ENCODE measurements at regions not wholly inside any gene's neighbourhood (a gene's known extent, or its start where the extent isn't known, plus 50 kb on each side); places are given as distances from the start of the nearest gene placed in this dataset.

DNA sequence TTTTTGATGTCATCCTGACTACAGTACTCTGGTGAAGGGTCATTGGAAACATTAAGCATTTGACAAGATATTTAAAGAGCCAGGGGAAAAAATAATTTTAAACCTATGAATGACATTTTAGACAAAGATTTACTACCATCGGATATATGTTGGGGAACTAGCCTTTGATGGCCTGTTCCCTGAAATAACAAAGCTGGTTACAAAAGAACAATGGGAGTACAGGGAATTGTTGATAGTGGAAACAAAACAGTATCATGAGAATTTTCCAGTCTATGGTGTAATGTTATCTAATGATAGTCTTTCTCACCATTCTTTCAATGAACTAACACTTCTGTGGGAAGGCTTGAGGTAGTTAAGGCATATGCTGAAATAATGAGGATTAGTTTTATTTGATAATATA is 125.9 kb upstream of the KLHL4 start:
- 41 to 65% methylated on average over 1 of the region's 1 CpG for WGBS, 2 donors
- no peak for DNase-seq (ENCODE audit: low spot score in 2 of 2)
- no peak overlapping the region for H3K4me3 ChIP-seq (ENCODE audit: low read depth, poor library complexity, severe bottlenecking)
- intact Hi-C loops (cut with DNase I; ENCODE audit: low total_unique reads), result no loop called here
- TF ChIP-seq, protein P1, sequence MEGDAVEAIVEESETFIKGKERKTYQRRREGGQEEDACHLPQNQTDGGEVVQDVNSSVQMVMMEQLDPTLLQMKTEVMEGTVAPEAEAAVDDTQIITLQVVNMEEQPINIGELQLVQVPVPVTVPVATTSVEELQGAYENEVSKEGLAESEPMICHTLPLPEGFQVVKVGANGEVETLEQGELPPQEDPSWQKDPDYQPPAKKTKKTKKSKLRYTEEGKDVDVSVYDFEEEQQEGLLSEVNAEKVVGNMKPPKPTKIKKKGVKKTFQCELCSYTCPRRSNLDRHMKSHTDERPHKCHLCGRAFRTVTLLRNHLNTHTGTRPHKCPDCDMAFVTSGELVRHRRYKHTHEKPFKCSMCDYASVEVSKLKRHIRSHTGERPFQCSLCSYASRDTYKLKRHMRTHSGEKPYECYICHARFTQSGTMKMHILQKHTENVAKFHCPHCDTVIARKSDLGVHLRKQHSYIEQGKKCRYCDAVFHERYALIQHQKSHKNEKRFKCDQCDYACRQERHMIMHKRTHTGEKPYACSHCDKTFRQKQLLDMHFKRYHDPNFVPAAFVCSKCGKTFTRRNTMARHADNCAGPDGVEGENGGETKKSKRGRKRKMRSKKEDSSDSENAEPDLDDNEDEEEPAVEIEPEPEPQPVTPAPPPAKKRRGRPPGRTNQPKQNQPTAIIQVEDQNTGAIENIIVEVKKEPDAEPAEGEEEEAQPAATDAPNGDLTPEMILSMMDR (IDR thresholded peaks at IDR 0.05), result no peak
- no peak for TF ChIP-seq POLR2A (IDR thresholded peaks at IDR 0.05)

- no peak overlapping the region for H3K4me3 ChIP-seq (ENCODE audit: low read depth, poor library complexity, severe bottlenecking)
- TF ChIP-seq POLR2A (IDR thresholded peaks at IDR 0.05), result no peak
- TF ChIP-seq, protein P1 (IDR thresholded peaks at IDR 0.05), result no peak
- WGBS, 2 donors, result 34 to 52% methylated on average over 2 of the region's 2 CpGs
- intact Hi-C loops (cut with DNase I; ENCODE audit: low total_unique reads), result no loop called here
- DNase-seq (ENCODE audit: low spot score in 2 of 2), result no peak
Observed at GRCh38 chrX:87392369-87392768, 125.2 kb upstream of the KLHL4 start.

DNA sequence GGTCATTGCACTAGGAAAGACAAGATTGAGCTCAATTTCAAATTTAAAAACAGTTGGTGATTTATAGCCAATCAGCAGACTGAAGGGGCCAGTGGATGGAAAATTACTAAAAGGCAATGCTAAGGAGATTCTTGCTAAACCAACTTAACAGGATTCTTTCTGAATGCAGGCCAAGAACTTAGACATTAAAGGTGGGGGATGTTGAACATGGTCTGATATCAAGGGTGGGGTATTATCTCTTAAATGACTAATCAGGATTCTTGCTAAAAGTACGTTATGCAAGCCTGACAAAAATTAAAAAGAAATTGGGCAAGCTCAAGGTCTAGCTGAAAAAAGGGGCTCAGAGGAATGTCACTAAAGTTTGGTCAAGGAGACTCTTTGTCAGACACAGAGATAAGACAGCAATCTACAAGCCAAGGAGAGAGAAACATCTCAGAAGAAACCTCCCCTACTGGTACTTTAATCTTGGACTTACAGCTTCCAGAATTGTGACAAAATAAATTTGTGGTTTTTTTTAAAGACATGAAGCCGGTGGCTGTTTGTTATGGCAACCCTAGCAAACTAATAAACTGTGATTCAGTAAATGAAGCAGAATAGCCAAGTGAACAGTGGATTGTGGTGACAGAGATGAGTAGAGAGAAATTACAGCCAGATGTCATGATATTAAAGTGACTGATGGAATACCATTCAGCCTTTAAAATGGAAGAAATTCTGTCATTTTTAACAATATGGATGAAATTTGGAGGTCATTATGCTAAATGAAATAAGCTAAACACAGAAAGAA is 120.3 kb upstream of the KLHL4 start:
- TF ChIP-seq, protein P1 (IDR thresholded peaks at IDR 0.05), result no peak
- TF ChIP-seq POLR2A (IDR thresholded peaks at IDR 0.05), result no peak
- no peak overlapping the region for H3K4me3 ChIP-seq (ENCODE audit: low read depth, poor library complexity, severe bottlenecking)
- intact Hi-C loops (cut with DNase I; ENCODE audit: low total_unique reads), result no loop called here
- DNase-seq (ENCODE audit: low spot score in 2 of 2), result no peak
- 42 to 44% methylated on average over 2 of the region's 2 CpGs for WGBS, 2 donors

DNA sequence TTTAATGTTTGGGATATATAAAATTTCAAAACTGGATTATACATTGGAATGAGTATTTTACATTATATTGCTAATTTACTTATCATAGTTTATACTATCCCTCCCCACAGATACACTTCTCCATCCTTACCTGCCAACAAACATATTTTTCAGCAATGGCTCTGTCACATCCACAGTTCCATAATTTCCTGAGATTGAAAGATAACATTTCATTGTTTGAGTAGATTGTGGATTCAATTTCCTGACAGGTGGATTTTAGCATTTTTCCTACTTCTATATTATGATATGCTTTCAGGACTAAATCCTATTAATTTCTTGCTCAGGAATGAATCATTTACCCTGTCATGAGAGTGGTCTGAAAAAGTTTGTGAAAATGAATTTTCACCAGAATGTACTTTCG is 115.3 kb upstream of the KLHL4 start:
- 71 to 87% methylated on average over 1 of the region's 1 CpG for WGBS, 2 donors
- intact Hi-C loops (cut with DNase I; ENCODE audit: low total_unique reads), result no loop called here
- TF ChIP-seq, protein P1 (IDR thresholded peaks at IDR 0.05), result no peak
- TF ChIP-seq POLR2A (IDR thresholded peaks at IDR 0.05), result no peak
- DNase-seq (ENCODE audit: low spot score in 2 of 2), result no peak
- H3K4me3 ChIP-seq (ENCODE audit: low read depth, poor library complexity, severe bottlenecking), result no peak overlapping the region

GRCh38 chrX:87403551-87403950 is 114.1 kb upstream of the KLHL4 start:
- WGBS, 2 donors, result 69 to 80% methylated on average over 4 of the region's 4 CpGs
- intact Hi-C loops (cut with DNase I; ENCODE audit: low total_unique reads), result no loop called here
- no peak overlapping the region for H3K4me3 ChIP-seq (ENCODE audit: low read depth, poor library complexity, severe bottlenecking)
- TF ChIP-seq, protein P1 (IDR thresholded peaks at IDR 0.05), result no peak
- TF ChIP-seq POLR2A (IDR thresholded peaks at IDR 0.05), result no peak
- DNase-seq (ENCODE audit: low spot score in 2 of 2), result no peak
